H9 (cell line): ENCODE measurements at regions not wholly inside any gene's neighbourhood (a gene's known extent, or its start where the extent isn't known, plus 50 kb on each side); places are given as distances from the start of the nearest gene placed in this dataset.

Experiments
- DNase-seq: peaks from one replicate; pipeline ENCODE4 v3.0.0-alpha.2; 2017
- H2AFZ ChIP-seq: one replicate; pipeline ENCODE4 v1.6.1; 2013; ENCODE audit warnings: mild to moderate bottlenecking, low read length, control low read depth, moderate library complexity
- H2AK5ac ChIP-seq: 2 replicates; pipeline ENCODE4 v1.6.1; 2013; ENCODE audit warnings: low read length, control low read depth, mixed read lengths; ENCODE audit not compliant: insufficient read length
- H2BK120ac ChIP-seq: one replicate; pipeline ENCODE4 v1.6.1; 2013; ENCODE audit warnings: low read depth, mild to moderate bottlenecking, low read length, control low read depth, inconsistent platforms; ENCODE audit not compliant: poor library complexity, severe bottlenecking
- H2BK12ac ChIP-seq: 2 replicates; pipeline ENCODE4 v1.6.1; 2013; ENCODE audit warnings: low read length, control low read depth, mixed read lengths, low read depth; ENCODE audit not compliant: insufficient read length
- H2BK15ac ChIP-seq: 2 replicates; pipeline ENCODE4 v1.6.1; 2013; ENCODE audit warnings: low read depth, low read length, control low read depth
- H2BK20ac ChIP-seq: one replicate; pipeline ENCODE4 v1.6.1; 2013; ENCODE audit warnings: low read depth, mild to moderate bottlenecking, low read length, control low read depth, inconsistent platforms; ENCODE audit not compliant: poor library complexity, severe bottlenecking
- H2BK5ac ChIP-seq: 2 replicates; pipeline ENCODE4 v1.6.1; 2013; ENCODE audit warnings: low read length, control low read depth, mixed read lengths; ENCODE audit not compliant: insufficient read length
- H3K14ac ChIP-seq: 2 replicates; pipeline ENCODE4 v1.6.1; 2013; ENCODE audit warnings: low read length, control low read depth; ENCODE audit not compliant: insufficient read depth
- H3K18ac ChIP-seq: 2 replicates; pipeline ENCODE4 v1.6.1; 2013; ENCODE audit warnings: low read depth, mild to moderate bottlenecking, mixed read lengths, low read length, control low read depth; ENCODE audit not compliant: insufficient read length
- H3K23ac ChIP-seq: 2 replicates; pipeline ENCODE4 v1.6.1; 2013; ENCODE audit warnings: low read length, control low read depth, mixed read lengths, low read depth; ENCODE audit not compliant: insufficient read length
- H3K23me2 ChIP-seq: 2 replicates; pipeline ENCODE4 v1.6.1; 2013; ENCODE audit warnings: low read depth, mild to moderate bottlenecking, mixed read lengths, low read length, control low read depth; ENCODE audit not compliant: insufficient read length, poor library complexity, severe bottlenecking
- H3K27ac ChIP-seq: 2 replicates; pipeline ENCODE4 v1.5.1; 2013; ENCODE audit warnings: low read length, control low read depth, mixed read lengths, low read depth; ENCODE audit not compliant: insufficient read length
- H3K27me3 ChIP-seq: 2 replicates; pipeline ENCODE4 v1.6.1; 2013; ENCODE audit warnings: low read length, control low read depth, inconsistent platforms; ENCODE audit not compliant: insufficient read depth
- H3K4ac ChIP-seq: 2 replicates; pipeline ENCODE4 v1.6.1; 2013; ENCODE audit warnings: low read depth, mild to moderate bottlenecking, control low read depth, inconsistent platforms, low read length, moderate library complexity
- H3K4me1 ChIP-seq: 2 replicates; pipeline ENCODE4 v1.6.1; 2013; ENCODE audit warnings: low read length, control low read depth, inconsistent platforms; ENCODE audit not compliant: insufficient read depth
- H3K4me2 ChIP-seq: 2 replicates; pipeline ENCODE4 v1.6.1; 2013; ENCODE audit warnings: low read length, control low read depth, mixed read lengths; ENCODE audit not compliant: insufficient read length, insufficient read depth
- H3K56ac ChIP-seq: 2 replicates; pipeline ENCODE4 v1.6.1; 2013; ENCODE audit warnings: low read depth, mild to moderate bottlenecking, mixed read lengths, low read length, control low read depth; ENCODE audit not compliant: insufficient read length
- H3K79me1 ChIP-seq: 2 replicates; pipeline ENCODE4 v1.6.1; 2013; ENCODE audit warnings: low read depth, mild to moderate bottlenecking, moderate library complexity, low read length, control low read depth, inconsistent platforms; ENCODE audit not compliant: insufficient read depth, poor library complexity, severe bottlenecking
- H3K79me2 ChIP-seq: 2 replicates; pipeline ENCODE4 v1.6.1; 2013; ENCODE audit warnings: low read length, control low read depth, inconsistent platforms; ENCODE audit not compliant: insufficient read depth
- H3K9ac ChIP-seq: 2 replicates; pipeline ENCODE4 v1.6.1; 2013; ENCODE audit warnings: low read length, control low read depth, mixed read lengths; ENCODE audit not compliant: insufficient read length; ENCODE audit errors: extremely low read depth
- H3K9me3 ChIP-seq: one replicate; pipeline ENCODE4 v1.6.1; 2013; ENCODE audit warnings: low read depth, low read length, inconsistent platforms; ENCODE audit not compliant: control insufficient read depth
- H3T11ph ChIP-seq: one replicate; pipeline ENCODE4 v1.6.1; 2013; ENCODE audit warnings: mild to moderate bottlenecking, low read length, control low read depth, inconsistent platforms
- H4K20me1 ChIP-seq: one replicate; pipeline ENCODE4 v1.6.1; 2013; ENCODE audit not compliant: control insufficient read depth, insufficient read length, insufficient read depth
- H4K5ac ChIP-seq: 2 replicates; pipeline ENCODE4 v1.6.1; 2013; ENCODE audit warnings: low read depth, mild to moderate bottlenecking, mixed read lengths, low read length, control low read depth; ENCODE audit not compliant: insufficient read length
- H4K8ac ChIP-seq: replicated peaks from 2 replicates; pipeline ENCODE4 v1.6.1; 2013; ENCODE audit warnings: low read length, control low read depth, mixed read lengths, low read depth; ENCODE audit not compliant: insufficient read length
- H4K91ac ChIP-seq: 2 replicates; pipeline ENCODE4 v1.6.1; 2013; ENCODE audit warnings: low read depth, mild to moderate bottlenecking, moderate library complexity, mixed read lengths, low read length, control low read depth; ENCODE audit not compliant: insufficient read length
- H3K27ac Mint-ChIP-seq, 3 experiments: 2 replicates in 2 of 3; 3 replicates in 1 of 3; pipeline ENCODE4 v1.8.0; 2020 to 2021; ENCODE audit warnings: mixed read lengths in 3 of 3, mild to moderate bottlenecking in 1 of 3, moderate library complexity in 1 of 3
- H3K27me3 Mint-ChIP-seq: 2 replicates; pipeline ENCODE4 v1.8.0; 2021; ENCODE audit warnings: low read depth, mild to moderate bottlenecking, moderate library complexity, mixed read lengths
- H3K36me3 Mint-ChIP-seq, 3 experiments: 2 replicates in 2 of 3; 3 replicates in 1 of 3; pipeline ENCODE4 v1.8.0; 2020 to 2021; ENCODE audit warnings: low read depth in 3 of 3, mixed read lengths in 3 of 3; ENCODE audit not compliant: insufficient read depth in 1 of 3
- H3K4me1 Mint-ChIP-seq, 2 experiments: 2 replicates each; pipeline ENCODE4 v1.8.0; 2020; ENCODE audit warnings: mixed read lengths in 2 of 2
- H3K4me3 Mint-ChIP-seq, 2 experiments: 2 replicates in 1 of 2; 3 replicates in 1 of 2; pipeline ENCODE4 v1.8.0; 2020 to 2021; ENCODE audit warnings: mild to moderate bottlenecking in 2 of 2, mixed read lengths in 2 of 2, moderate library complexity in 1 of 2
- H3K9me3 Mint-ChIP-seq, 2 experiments: 2 replicates in 1 of 2; 3 replicates in 1 of 2; pipeline ENCODE4 v1.8.0; 2020; ENCODE audit warnings: mild to moderate bottlenecking in 2 of 2, mixed read lengths in 2 of 2, moderate library complexity in 1 of 2
- CTCF ChIP-seq: fragments of 200-600 bp; sonication (generic); conservative IDR thresholded peaks from 3 replicates; pipeline ENCODE4 v1.8.0; 2021; ENCODE audit warnings: antibody characterized with exemption, mild to moderate bottlenecking
- WGBS: extraction: QIAGEN DNeasy Blood & Tissue Kit; methylation state at CpG from one replicate; pipeline ENCODE4 v1.1.7; 2013; ENCODE audit warnings: missing lambda C conversion rate, low lambda C conversion rate, mixed read lengths; ENCODE audit not compliant: insufficient read length; ENCODE audit errors: extremely low coverage; 5-methylcytosine and 5-hydroxymethylcytosine counted together

DNA sequence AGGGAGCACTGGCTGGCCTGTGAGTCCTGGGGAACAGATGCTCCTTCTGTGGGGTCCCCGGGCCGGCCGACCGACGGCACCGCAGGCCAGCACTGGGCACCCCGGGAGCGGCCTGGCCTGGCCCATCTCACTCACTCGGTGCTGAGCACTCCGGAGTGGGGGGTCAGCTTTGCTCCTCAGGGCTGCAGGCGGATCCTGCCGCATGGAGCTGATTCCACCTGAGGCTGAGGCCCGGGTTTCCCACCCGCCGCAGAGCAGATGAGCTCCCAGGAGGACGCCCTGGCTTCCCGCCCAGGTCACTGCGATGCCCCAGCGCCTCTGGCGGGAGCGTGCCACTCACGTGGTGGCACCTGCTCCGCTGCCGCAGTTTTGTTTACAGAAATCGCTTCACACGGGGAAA is 418.6 kb downstream of the GALR1 start:
- Histone ChIP-seq H2BK20ac (no peak overlapping the region), H3K27me3 (no peaks in the 10 kb centered on the region), H2AK5ac (no peak overlapping the region), H3K18ac (no peak overlapping the region), H4K91ac (no peak overlapping the region), H3K79me2 (no peaks in the 10 kb centered on the region), H3K9me3 (no peaks in the 10 kb centered on the region), H3T11ph (no peak overlapping the region), H3K79me1 (no peaks in the 10 kb centered on the region), H3K23ac (no peak overlapping the region), H3K14ac (no peak overlapping the region), H2BK5ac (no peak overlapping the region), H3K4me2 (no peak overlapping the region), H2BK120ac (no peak overlapping the region), H2BK12ac (no peak overlapping the region), H4K20me1 (no peaks in the 10 kb centered on the region), H4K8ac (no peak overlapping the region), H4K5ac (no peak overlapping the region), H3K27ac (no peak overlapping the region), H3K4ac (no peak overlapping the region), H3K23me2 (no peaks in the 10 kb centered on the region), H2AFZ (no peak overlapping the region), H3K4me1 (peaks cover 2% of the 10 kb centered on the region; the same call in 1 of the 2 replicates), H2BK15ac (no peak overlapping the region; the same call in 1 of the 2 replicates), H3K56ac (no peak overlapping the region), H3K9ac (no peak overlapping the region)
- no peaks in the 10 kb centered on the region for H3K36me3 Mint-ChIP-seq
- H3K27me3 Mint-ChIP-seq = peaks cover 4% of the 10 kb centered on the region
- whole genome bisulfite sequencing = no CpG with 5 or more reads among the region's 26 CpGs
- peak overlapping the region in 1 of 3 experiments; percentile 87; a peak in 1 of 7 replicates for H3K27ac Mint-ChIP-seq
- DNase-seq = no peak
- no peak for TF ChIP-seq CTCF
- no peaks in the 10 kb centered on the region; a peak in 1 of 5 replicates for H3K9me3 Mint-ChIP-seq
- H3K4me3 Mint-ChIP-seq = no peak overlapping the region
- peaks cover 23 to 30% of the 10 kb centered on the region in 2 experiments for H3K4me1 Mint-ChIP-seq
